Prostate gland (tissue), 2 donors: ENCODE measurements at regions not wholly inside any gene's neighbourhood (a gene's known extent, or its start where the extent isn't known, plus 50 kb on each side); places are given as distances from the start of the nearest gene placed in this dataset.

Experiments
- POLR2A ChIP-seq: fragments of 450-650 bp; IDR thresholded peaks from one replicate; pipeline ENCODE4 v1.6.1; 2016; ENCODE audit warnings: antibody characterized with exemption, mild to moderate bottlenecking
- TF ChIP-seq, protein P1 (sequence below), 4 experiments: fragments of 200-600 bp in 2 of 4; fragments of 450-650 bp in 2 of 4; sonication (generic) in 2 of 4; IDR thresholded peaks; 1 replicate in 3 of 4; 2 replicates in 1 of 4; pipeline ENCODE4 v1.5.1; 2016 to 2019; ENCODE audit warnings: antibody characterized with exemption in 4 of 4, mild to moderate bottlenecking in 2 of 4, moderate library complexity in 2 of 4

DNA sequence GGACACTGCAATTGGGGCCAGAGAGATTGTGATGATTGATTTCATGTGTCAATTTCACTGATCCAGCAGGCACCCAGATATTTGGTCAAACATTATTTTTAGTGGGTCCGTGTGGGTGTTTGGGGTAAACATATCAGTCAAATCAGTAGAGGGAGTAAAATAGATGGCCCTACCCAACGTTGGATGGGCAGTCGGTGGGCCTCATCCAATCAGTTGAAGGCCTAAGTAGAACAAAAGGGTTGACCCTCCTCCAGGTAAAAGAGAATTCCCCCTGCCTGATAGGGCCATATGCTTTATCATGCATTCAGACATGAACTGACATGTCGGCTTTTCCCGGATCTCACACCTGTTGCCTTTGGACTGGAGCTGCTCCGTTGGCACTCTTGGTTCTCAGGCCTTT, 195.1 kb upstream of the CAND1 start:
- TF ChIP-seq, protein P1, sequence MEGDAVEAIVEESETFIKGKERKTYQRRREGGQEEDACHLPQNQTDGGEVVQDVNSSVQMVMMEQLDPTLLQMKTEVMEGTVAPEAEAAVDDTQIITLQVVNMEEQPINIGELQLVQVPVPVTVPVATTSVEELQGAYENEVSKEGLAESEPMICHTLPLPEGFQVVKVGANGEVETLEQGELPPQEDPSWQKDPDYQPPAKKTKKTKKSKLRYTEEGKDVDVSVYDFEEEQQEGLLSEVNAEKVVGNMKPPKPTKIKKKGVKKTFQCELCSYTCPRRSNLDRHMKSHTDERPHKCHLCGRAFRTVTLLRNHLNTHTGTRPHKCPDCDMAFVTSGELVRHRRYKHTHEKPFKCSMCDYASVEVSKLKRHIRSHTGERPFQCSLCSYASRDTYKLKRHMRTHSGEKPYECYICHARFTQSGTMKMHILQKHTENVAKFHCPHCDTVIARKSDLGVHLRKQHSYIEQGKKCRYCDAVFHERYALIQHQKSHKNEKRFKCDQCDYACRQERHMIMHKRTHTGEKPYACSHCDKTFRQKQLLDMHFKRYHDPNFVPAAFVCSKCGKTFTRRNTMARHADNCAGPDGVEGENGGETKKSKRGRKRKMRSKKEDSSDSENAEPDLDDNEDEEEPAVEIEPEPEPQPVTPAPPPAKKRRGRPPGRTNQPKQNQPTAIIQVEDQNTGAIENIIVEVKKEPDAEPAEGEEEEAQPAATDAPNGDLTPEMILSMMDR (IDR thresholded peaks at IDR 0.05): no peak
- TF ChIP-seq POLR2A: no peak
